ENCODE measurements at regions not wholly inside any gene's neighbourhood (a gene's known extent, or its start where the extent isn't known, plus 50 kb on each side); places are given as distances from the start of the nearest gene placed in this dataset.
"Not testable (repeated sequence)": the region's sequence is repeated elsewhere in the genome, so short reads cannot be mapped to it uniquely, and the experiment has no call there.

DNA sequence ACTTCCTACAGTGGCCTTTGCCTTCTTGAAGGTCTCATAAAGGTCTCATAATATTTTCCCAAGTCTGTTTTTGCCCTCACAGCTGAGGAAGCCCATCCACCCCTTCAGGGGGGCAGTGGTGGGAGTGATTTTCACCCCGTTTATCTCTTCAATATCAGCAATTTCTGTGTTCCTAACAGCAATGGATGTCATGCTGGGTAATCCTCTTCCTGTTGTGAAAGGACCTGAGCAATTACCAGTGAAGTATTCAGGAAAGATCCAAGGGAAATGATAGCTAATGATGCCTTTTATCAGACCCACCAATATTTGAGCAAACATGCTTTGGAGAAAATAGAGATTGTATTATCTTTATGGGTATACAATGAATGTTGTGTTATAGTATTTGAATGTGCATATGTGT lies 226.9 kb downstream of the INSC start:
- Histone ChIP-seq H3K27me3 (no peaks in the 10 kb centered on the region), H3K36me3 (no peaks in the 10 kb centered on the region), H3K4me3 (ENCODE audit: low read depth, low read length) (no peak overlapping the region), H3K4me1 (no peaks in the 10 kb centered on the region), H3K9me3 (no peaks in the 10 kb centered on the region)
- TF ChIP-seq, protein P1, sequence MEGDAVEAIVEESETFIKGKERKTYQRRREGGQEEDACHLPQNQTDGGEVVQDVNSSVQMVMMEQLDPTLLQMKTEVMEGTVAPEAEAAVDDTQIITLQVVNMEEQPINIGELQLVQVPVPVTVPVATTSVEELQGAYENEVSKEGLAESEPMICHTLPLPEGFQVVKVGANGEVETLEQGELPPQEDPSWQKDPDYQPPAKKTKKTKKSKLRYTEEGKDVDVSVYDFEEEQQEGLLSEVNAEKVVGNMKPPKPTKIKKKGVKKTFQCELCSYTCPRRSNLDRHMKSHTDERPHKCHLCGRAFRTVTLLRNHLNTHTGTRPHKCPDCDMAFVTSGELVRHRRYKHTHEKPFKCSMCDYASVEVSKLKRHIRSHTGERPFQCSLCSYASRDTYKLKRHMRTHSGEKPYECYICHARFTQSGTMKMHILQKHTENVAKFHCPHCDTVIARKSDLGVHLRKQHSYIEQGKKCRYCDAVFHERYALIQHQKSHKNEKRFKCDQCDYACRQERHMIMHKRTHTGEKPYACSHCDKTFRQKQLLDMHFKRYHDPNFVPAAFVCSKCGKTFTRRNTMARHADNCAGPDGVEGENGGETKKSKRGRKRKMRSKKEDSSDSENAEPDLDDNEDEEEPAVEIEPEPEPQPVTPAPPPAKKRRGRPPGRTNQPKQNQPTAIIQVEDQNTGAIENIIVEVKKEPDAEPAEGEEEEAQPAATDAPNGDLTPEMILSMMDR (IDR thresholded peaks at IDR 0.05; ENCODE audit: low read depth, low read length): no peak
- no peak for DNase-seq

DNA sequence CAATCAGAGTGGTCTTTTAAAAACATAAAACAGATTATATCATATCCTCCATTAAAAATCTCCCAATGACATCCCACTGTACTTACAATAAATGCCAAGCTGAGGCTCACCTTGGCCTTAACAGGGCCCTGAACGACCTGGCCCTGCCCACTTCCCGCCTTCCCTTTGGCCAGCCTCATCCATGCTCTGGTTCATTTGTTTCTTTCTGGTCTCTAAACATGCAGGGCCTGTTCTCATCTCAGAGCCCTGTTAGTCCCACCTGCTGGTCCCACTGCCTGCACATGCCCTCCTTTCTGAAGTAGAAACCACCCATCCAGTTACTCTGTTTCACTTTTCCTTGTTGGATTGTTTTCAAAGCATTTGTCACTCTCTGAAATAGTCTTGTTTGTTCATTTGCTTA lies 227.4 kb downstream of the INSC start:
- Histone ChIP-seq H3K27me3 (no peaks in the 10 kb centered on the region), H3K4me3 (ENCODE audit: low read depth, low read length) (no peak overlapping the region), H3K4me1 (no peaks in the 10 kb centered on the region), H3K36me3 (no peaks in the 10 kb centered on the region), H3K9me3 (no peaks in the 10 kb centered on the region)
- DNase-seq: no peak
- TF ChIP-seq, protein P1 (IDR thresholded peaks at IDR 0.05; ENCODE audit: low read depth, low read length): no peak

DNA sequence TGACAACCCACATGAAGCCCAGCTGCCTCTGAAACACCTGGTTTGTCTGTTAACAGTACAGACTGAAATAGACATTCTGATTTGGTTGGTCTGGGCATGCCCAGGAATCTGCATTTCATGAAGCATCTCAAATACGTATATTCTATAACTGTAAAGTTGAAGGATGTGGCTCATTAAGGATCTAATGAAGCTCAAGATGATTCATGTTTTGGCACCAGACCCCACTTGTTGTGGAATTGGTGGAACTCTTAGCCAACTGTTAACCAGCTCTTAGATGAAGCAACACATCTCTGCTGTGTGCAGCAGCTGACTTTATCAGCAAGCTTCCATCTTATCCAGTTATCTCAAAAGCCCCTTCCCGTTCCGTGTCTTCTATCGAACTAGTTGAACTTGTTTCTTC lies 232.2 kb downstream of the INSC start:
- no peaks in the 10 kb centered on the region for H3K27me3 ChIP-seq
- no peaks in the 10 kb centered on the region for H3K4me1 ChIP-seq
- H3K36me3 ChIP-seq: no peaks in the 10 kb centered on the region
- no peaks in the 10 kb centered on the region for H3K9me3 ChIP-seq
- H3K4me3 ChIP-seq (ENCODE audit: low read depth, low read length): no peak overlapping the region
- TF ChIP-seq, protein P1 (IDR thresholded peaks at IDR 0.05; ENCODE audit: low read depth, low read length): no peak
- DNase-seq: no peak

DNA sequence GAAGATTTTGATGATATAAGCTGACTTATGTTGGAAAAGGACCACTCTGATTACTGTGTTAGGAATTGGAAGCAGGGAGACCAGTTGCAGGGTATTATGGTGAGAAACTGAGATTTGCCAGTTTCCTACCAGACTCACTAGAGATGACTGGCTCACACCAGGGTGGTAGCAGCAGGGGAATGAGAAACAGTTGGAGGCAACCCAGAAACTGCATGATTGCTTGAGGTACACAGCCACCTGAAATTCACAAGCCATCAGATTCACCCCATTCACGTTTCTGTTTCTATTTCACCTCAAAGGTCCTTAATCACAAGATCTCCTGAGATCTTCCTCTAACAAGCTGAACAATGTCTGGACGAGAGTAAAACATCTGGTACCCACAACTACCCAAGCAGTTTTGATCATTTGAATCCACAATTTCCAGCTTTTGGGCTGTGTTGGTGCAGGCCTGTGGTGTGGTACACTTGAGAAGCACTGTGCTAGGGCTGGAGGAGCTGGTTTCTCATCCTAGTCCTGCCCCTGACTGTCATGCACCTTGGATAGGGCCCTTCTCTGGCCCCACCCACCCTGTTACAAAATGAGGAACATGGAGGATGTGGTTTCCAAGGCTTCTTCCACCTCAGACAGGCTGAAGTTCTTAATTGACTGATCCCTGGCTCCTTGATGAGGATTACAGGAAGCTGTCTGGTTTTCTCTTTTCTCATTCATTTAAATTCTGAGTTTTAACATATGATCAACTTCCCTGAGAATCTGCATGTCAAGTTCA lies 233.4 kb downstream of the INSC start:
- no peak for DNase-seq
- Histone ChIP-seq H3K36me3 (no peaks in the 10 kb centered on the region), H3K4me3 (ENCODE audit: low read depth, low read length) (no peak overlapping the region), H3K9me3 (no peaks in the 10 kb centered on the region), H3K4me1 (no peaks in the 10 kb centered on the region), H3K27me3 (no peaks in the 10 kb centered on the region)
- TF ChIP-seq, protein P1 (IDR thresholded peaks at IDR 0.05; ENCODE audit: low read depth, low read length): no peak

DNA sequence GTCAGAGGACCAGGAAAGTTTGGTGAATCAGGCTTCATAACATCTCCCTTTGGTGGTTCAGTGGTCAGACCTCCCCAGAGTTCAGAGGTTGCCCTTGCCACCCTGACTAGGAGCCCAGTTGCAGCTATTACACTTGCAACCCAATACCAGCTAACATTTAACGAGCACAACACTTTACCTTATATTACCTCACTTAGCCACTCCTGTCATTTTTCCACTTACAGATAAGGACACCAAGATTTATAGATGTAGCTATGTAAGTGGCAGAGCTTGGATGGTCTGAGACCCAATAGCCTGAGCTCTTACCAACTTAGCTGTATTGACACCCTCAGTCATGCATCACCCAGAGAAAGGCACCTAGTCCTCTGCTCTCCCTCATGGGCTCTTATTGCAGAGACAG lies 234.7 kb downstream of the INSC start:
- TF ChIP-seq, protein P1 (IDR thresholded peaks at IDR 0.05; ENCODE audit: low read depth, low read length): no peak
- no peaks in the 10 kb centered on the region for H3K27me3 ChIP-seq
- no peak for DNase-seq
- H3K9me3 ChIP-seq: no peaks in the 10 kb centered on the region
- no peak overlapping the region for H3K4me3 ChIP-seq (ENCODE audit: low read depth, low read length)
- H3K4me1 ChIP-seq: no peaks in the 10 kb centered on the region
- no peaks in the 10 kb centered on the region for H3K36me3 ChIP-seq

DNA sequence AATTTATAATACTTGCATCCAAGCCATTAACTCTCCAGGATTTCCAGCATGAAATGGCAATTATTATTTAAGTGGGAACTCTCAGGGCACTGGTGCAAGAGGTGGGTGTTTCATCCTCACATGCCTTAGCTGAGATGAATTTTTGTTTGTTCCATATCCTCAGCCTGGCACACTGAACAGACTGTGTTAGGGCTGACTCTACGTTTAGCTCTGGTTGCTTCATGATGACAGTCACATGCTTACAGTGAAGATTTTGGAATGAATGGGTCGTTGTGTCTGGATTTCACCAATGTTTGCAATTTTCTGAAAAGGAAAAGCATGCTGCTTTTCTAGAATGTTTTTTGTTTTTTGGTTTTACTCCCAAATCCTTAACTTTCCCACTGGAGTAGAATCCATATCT lies 246.6 kb downstream of the INSC start:
- Histone ChIP-seq H3K9me3 (no peaks in the 10 kb centered on the region), H3K36me3 (no peaks in the 10 kb centered on the region), H3K4me1 (no peaks in the 10 kb centered on the region), H3K27me3 (no peaks in the 10 kb centered on the region), H3K4me3 (ENCODE audit: low read depth, low read length) (no peak overlapping the region)
- TF ChIP-seq, protein P1 (IDR thresholded peaks at IDR 0.05; ENCODE audit: low read depth, low read length): no peak
- DNase-seq: no peak

DNA sequence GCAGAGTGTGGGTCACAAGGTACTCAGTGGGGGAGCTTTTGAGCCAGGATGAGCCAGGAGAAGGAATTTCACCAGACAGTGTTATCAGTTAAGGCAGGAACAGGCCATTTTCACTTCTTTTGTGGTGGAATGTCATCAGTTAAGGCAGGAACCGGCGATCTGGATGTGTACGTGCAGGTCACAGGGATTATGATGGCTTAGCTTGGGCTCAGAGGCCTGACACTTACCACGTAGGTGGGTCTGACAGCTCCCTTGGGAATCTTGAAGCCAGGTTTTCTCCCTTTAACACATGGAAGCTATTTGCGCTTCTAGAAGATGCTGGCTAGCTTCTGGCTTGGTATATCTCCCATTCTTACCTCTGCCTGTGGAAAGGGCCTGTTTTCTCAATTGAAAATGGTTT lies 250.6 kb downstream of the INSC start:
- not testable (repeated sequence) for DNase-seq; H3K36me3 ChIP-seq; H3K4me1 ChIP-seq; H3K27me3 ChIP-seq; H3K9me3 ChIP-seq; H3K4me3 ChIP-seq (ENCODE audit: low read depth, low read length)

Data from BE2C (cell line).